ENCODE measurements at regions not wholly inside any gene's neighbourhood (a gene's known extent, or its start where the extent isn't known, plus 50 kb on each side); places are given as distances from the start of the nearest gene placed in this dataset.

GRCh38 chr9:89786655-89787054 is 181.8 kb downstream of the GADD45G start:
- no peak overlapping the region for H3K4me3 ChIP-seq (ENCODE audit: low read length)
- H3K4me1 ChIP-seq (ENCODE audit: control insufficient read depth, insufficient read depth, low read length), result peaks cover 10% of the 10 kb centered on the region
- no peak overlapping the region for H3K9ac ChIP-seq (ENCODE audit: low read length)
- no peaks in the 10 kb centered on the region for H3K27me3 ChIP-seq (ENCODE audit: control insufficient read depth, insufficient read depth, low read length)
- H3K36me3 ChIP-seq (ENCODE audit: control insufficient read depth, insufficient read depth, low read length), result no peaks in the 10 kb centered on the region
- H3K9me3 ChIP-seq (ENCODE audit: control insufficient read depth, low read length), result no peaks in the 10 kb centered on the region

GRCh38 chr9:89787595-89787994 is 182.8 kb downstream of the GADD45G start:
- Histone ChIP-seq H3K9me3 (ENCODE audit: control insufficient read depth, low read length) (no peaks in the 10 kb centered on the region), H3K4me3 (ENCODE audit: low read length) (no peak overlapping the region), H3K4me1 (ENCODE audit: control insufficient read depth, insufficient read depth, low read length) (peaks cover 10% of the 10 kb centered on the region), H3K36me3 (ENCODE audit: control insufficient read depth, insufficient read depth, low read length) (no peaks in the 10 kb centered on the region), H3K27me3 (ENCODE audit: control insufficient read depth, insufficient read depth, low read length) (no peaks in the 10 kb centered on the region), H3K9ac (ENCODE audit: low read length) (no peak overlapping the region)

- Histone ChIP-seq H3K4me1 (ENCODE audit: control insufficient read depth, insufficient read depth, low read length) (peaks cover 10% of the 10 kb centered on the region), H3K4me3 (ENCODE audit: low read length) (no peak overlapping the region), H3K36me3 (ENCODE audit: control insufficient read depth, insufficient read depth, low read length) (no peaks in the 10 kb centered on the region), H3K9ac (ENCODE audit: low read length) (no peak overlapping the region), H3K27me3 (ENCODE audit: control insufficient read depth, insufficient read depth, low read length) (no peaks in the 10 kb centered on the region), H3K9me3 (ENCODE audit: control insufficient read depth, low read length) (no peaks in the 10 kb centered on the region)
Measured at GRCh38 chr9:89788434-89788833, 183.6 kb downstream of the GADD45G start.

GRCh38 chr9:89789922-89790510 is 185.2 kb downstream of the GADD45G start:
- Histone ChIP-seq H3K4me3 (ENCODE audit: low read length) (no peak overlapping the region), H3K36me3 (ENCODE audit: control insufficient read depth, insufficient read depth, low read length) (no peaks in the 10 kb centered on the region), H3K9me3 (ENCODE audit: control insufficient read depth, low read length) (no peaks in the 10 kb centered on the region), H3K9ac (ENCODE audit: low read length) (no peak overlapping the region), H3K4me1 (ENCODE audit: control insufficient read depth, insufficient read depth, low read length) (peaks cover 10% of the 10 kb centered on the region), H3K27me3 (ENCODE audit: control insufficient read depth, insufficient read depth, low read length) (no peaks in the 10 kb centered on the region)

GRCh38 chr9:89790542-89791109 is 185.8 kb downstream of the GADD45G start:
- no peaks in the 10 kb centered on the region for H3K27me3 ChIP-seq (ENCODE audit: control insufficient read depth, insufficient read depth, low read length)
- no peaks in the 10 kb centered on the region for H3K9me3 ChIP-seq (ENCODE audit: control insufficient read depth, low read length)
- H3K36me3 ChIP-seq (ENCODE audit: control insufficient read depth, insufficient read depth, low read length), result no peaks in the 10 kb centered on the region
- H3K9ac ChIP-seq (ENCODE audit: low read length), result no peak overlapping the region
- peaks cover 10% of the 10 kb centered on the region for H3K4me1 ChIP-seq (ENCODE audit: control insufficient read depth, insufficient read depth, low read length)
- no peak overlapping the region for H3K4me3 ChIP-seq (ENCODE audit: low read length)

GRCh38 chr9:89791754-89792153 is 186.9 kb downstream of the GADD45G start:
- Histone ChIP-seq H3K27me3 (ENCODE audit: control insufficient read depth, insufficient read depth, low read length) (no peaks in the 10 kb centered on the region), H3K9ac (ENCODE audit: low read length) (no peak overlapping the region), H3K4me1 (ENCODE audit: control insufficient read depth, insufficient read depth, low read length) (peaks cover 2% of the 10 kb centered on the region), H3K9me3 (ENCODE audit: control insufficient read depth, low read length) (no peaks in the 10 kb centered on the region), H3K4me3 (ENCODE audit: low read length) (no peak overlapping the region), H3K36me3 (ENCODE audit: control insufficient read depth, insufficient read depth, low read length) (no peaks in the 10 kb centered on the region)

GRCh38 chr9:89792189-89793123 is 187.6 kb downstream of the GADD45G start:
- Histone ChIP-seq H3K4me1 (ENCODE audit: control insufficient read depth, insufficient read depth, low read length) (no peaks in the 10 kb centered on the region), H3K36me3 (ENCODE audit: control insufficient read depth, insufficient read depth, low read length) (no peaks in the 10 kb centered on the region), H3K27me3 (ENCODE audit: control insufficient read depth, insufficient read depth, low read length) (no peaks in the 10 kb centered on the region), H3K9ac (ENCODE audit: low read length) (no peak overlapping the region), H3K4me3 (ENCODE audit: low read length) (no peak overlapping the region), H3K9me3 (ENCODE audit: control insufficient read depth, low read length) (no peaks in the 10 kb centered on the region)

GRCh38 chr9:89793124-89793495 is 188.3 kb downstream of the GADD45G start:
- no peaks in the 10 kb centered on the region for H3K27me3 ChIP-seq (ENCODE audit: control insufficient read depth, insufficient read depth, low read length)
- no peaks in the 10 kb centered on the region for H3K4me1 ChIP-seq (ENCODE audit: control insufficient read depth, insufficient read depth, low read length)
- H3K9ac ChIP-seq (ENCODE audit: low read length), result no peak overlapping the region
- no peaks in the 10 kb centered on the region for H3K36me3 ChIP-seq (ENCODE audit: control insufficient read depth, insufficient read depth, low read length)
- no peak overlapping the region for H3K4me3 ChIP-seq (ENCODE audit: low read length)
- no peaks in the 10 kb centered on the region for H3K9me3 ChIP-seq (ENCODE audit: control insufficient read depth, low read length)

GRCh38 chr9:89793551-89793950 is 188.7 kb downstream of the GADD45G start:
- Histone ChIP-seq H3K4me3 (ENCODE audit: low read length) (no peak overlapping the region), H3K27me3 (ENCODE audit: control insufficient read depth, insufficient read depth, low read length) (no peaks in the 10 kb centered on the region), H3K9ac (ENCODE audit: low read length) (no peak overlapping the region), H3K9me3 (ENCODE audit: control insufficient read depth, low read length) (no peaks in the 10 kb centered on the region), H3K4me1 (ENCODE audit: control insufficient read depth, insufficient read depth, low read length) (no peaks in the 10 kb centered on the region), H3K36me3 (ENCODE audit: control insufficient read depth, insufficient read depth, low read length) (no peaks in the 10 kb centered on the region)

- H3K27me3 ChIP-seq (ENCODE audit: control insufficient read depth, insufficient read depth, low read length), result no peaks in the 10 kb centered on the region
Measured at GRCh38 chr9:89794918-89795317, 190.1 kb downstream of the GADD45G start.

GRCh38 chr9:89795538-89796195 is 190.9 kb downstream of the GADD45G start:
- H3K36me3 ChIP-seq (ENCODE audit: control insufficient read depth, insufficient read depth, low read length), result no peaks in the 10 kb centered on the region

More at GRCh38 chr9:89794918-89795317, 190.1 kb downstream of the GADD45G start:
- H3K9me3 ChIP-seq (ENCODE audit: control insufficient read depth, low read length), result no peaks in the 10 kb centered on the region
- H3K4me3 ChIP-seq (ENCODE audit: low read length), result no peak overlapping the region
- no peaks in the 10 kb centered on the region for H3K36me3 ChIP-seq (ENCODE audit: control insufficient read depth, insufficient read depth, low read length)
- H3K9ac ChIP-seq (ENCODE audit: low read length), result no peak overlapping the region
- no peaks in the 10 kb centered on the region for H3K4me1 ChIP-seq (ENCODE audit: control insufficient read depth, insufficient read depth, low read length)

GRCh38 chr9:89796606-89797005 is 191.8 kb downstream of the GADD45G start:
- Histone ChIP-seq H3K9me3 (ENCODE audit: control insufficient read depth, low read length) (no peaks in the 10 kb centered on the region), H3K9ac (ENCODE audit: low read length) (no peak overlapping the region), H3K4me3 (ENCODE audit: low read length) (no peak overlapping the region), H3K4me1 (ENCODE audit: control insufficient read depth, insufficient read depth, low read length) (no peaks in the 10 kb centered on the region), H3K36me3 (ENCODE audit: control insufficient read depth, insufficient read depth, low read length) (no peaks in the 10 kb centered on the region), H3K27me3 (ENCODE audit: control insufficient read depth, insufficient read depth, low read length) (no peaks in the 10 kb centered on the region)

More at GRCh38 chr9:89795538-89796195, 190.9 kb downstream of the GADD45G start:
- Histone ChIP-seq H3K9ac (ENCODE audit: low read length) (no peak overlapping the region), H3K9me3 (ENCODE audit: control insufficient read depth, low read length) (no peaks in the 10 kb centered on the region), H3K27me3 (ENCODE audit: control insufficient read depth, insufficient read depth, low read length) (no peaks in the 10 kb centered on the region), H3K4me3 (ENCODE audit: low read length) (no peak overlapping the region), H3K4me1 (ENCODE audit: control insufficient read depth, insufficient read depth, low read length) (no peaks in the 10 kb centered on the region)
